Activated CD4-positive, alpha-beta memory T cell treated with anti-CD3 and anti-CD28 coated beads, Interleukin-2, amount 10 ng/mL, durations not matched to agents 7 days and 5 days (primary cell): ENCODE measurements at regions not wholly inside any gene's neighbourhood (a gene's known extent, or its start where the extent isn't known, plus 50 kb on each side); places are given as distances from the start of the nearest gene placed in this dataset.

Experiments
- CTCF ChIA-PET: fragments of 350-600 bp; sonication (Branson Sonifier 250); formaldehyde crosslinking; loops from one replicate; lab custom pipeline; 2021; ENCODE audit warnings: antibody characterized with exemption, inconsistent platforms; lab: Charles Lee
- POLR2A ChIA-PET: fragments of 350-600 bp; sonication (Branson Sonifier 250); formaldehyde crosslinking; loops from one replicate; lab custom pipeline; 2021; ENCODE audit warnings: antibody characterized with exemption; lab: Charles Lee
- DNase-seq: peaks from one replicate; pipeline ENCODE4 v3.0.0-alpha.2; 2020
- H3K27ac Mint-ChIP-seq: one replicate; pipeline ENCODE4 v1.8.0; 2021; ENCODE audit warnings: mild to moderate bottlenecking, mixed read lengths
- H3K27me3 Mint-ChIP-seq: one replicate; pipeline ENCODE4 v1.8.0; 2021; ENCODE audit warnings: mixed read lengths
- H3K36me3 Mint-ChIP-seq: one replicate; pipeline ENCODE4 v1.8.0; 2021; ENCODE audit warnings: low read depth, mixed read lengths
- H3K4me1 Mint-ChIP-seq: one replicate; pipeline ENCODE4 v1.8.0; 2021; ENCODE audit warnings: mixed read lengths
- H3K4me3 Mint-ChIP-seq: one replicate; pipeline ENCODE4 v1.8.0; 2021; ENCODE audit warnings: mild to moderate bottlenecking, mixed read lengths
- H3K9me3 Mint-ChIP-seq: one replicate; pipeline ENCODE4 v1.8.0; 2021; ENCODE audit warnings: mixed read lengths

DNA sequence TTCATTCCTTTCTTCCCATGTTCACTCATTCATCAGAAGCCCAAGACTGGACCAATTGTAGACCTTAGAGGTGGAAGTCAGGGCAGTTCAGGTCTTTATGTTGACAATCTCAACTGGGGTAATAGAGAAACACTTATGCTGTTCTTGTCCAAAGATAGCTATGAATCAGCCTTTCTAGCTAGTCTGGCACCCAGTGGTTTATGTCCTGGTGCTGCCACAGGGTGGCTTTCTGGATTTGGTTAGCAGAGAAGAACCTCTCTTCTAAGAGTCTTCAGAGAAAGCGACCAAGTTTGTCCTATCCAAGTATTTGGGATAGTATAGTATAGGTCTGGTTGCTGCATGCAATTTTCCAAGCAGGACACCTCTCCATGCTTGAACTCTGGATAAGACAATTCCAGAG, 83.3 kb downstream of the NOG start:
- Mint-ChIP-seq H3K36me3 (no peaks in the 10 kb centered on the region), H3K9me3 (no peaks in the 10 kb centered on the region), H3K27me3 (peaks cover 34% of the 10 kb centered on the region), H3K4me3 (no peak overlapping the region), H3K27ac (no peak overlapping the region), H3K4me1 (peaks cover 2% of the 10 kb centered on the region)
- no peak for DNase-seq
- CTCF ChIA-PET = interaction anchor here (2.7 to 2.9 kb wide), 2 partner anchors 39 to 104 kb away, joined by 11 to 19 read pairs; no protein-coding TSS in a partner anchor
- POLR2A ChIA-PET = no interaction called here

DNA sequence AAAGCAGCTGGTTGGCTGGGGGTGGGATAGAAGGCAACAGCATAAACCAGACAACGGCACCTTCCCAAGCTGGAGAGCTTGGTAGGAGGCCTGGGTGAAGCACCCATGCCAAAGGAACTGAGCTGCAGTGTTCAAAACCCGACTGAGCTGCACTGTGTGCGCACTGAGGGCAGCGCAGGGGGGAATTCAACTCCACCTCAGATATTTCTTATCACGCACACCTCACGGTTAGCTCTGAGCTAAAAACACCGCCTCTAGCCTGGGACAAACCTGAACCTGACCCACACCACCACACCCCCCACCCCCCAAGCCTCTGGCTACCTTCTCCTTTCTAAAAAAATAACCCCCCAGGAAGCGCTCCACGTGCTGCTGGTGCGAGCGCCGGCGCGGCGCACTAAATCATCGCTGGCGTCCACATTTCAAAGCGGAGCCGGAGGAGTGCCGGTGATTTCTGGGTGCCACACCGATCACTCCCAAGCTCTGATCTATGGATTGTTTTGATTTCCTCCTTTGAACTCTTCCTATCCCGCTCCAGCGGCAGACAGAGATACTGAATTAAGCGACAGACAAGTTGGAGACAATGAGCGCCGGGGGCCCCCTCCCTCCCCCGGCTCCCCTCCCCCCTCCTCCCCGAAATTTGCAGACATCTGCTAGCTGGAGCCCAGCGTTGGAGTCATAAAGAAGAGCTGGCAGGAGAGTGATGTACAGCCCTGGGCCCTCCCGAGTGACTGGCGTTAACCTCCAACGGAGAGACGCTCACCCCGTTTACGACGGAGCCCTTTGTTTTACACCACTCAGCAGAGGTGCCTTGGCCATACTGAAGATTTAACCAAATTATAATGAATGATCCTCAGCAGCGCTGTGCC, 85.0 kb downstream of the NOG start:
- no peak overlapping the region for H3K27ac Mint-ChIP-seq
- H3K27me3 Mint-ChIP-seq = peaks cover 23% of the 10 kb centered on the region
- H3K4me3 Mint-ChIP-seq = no peak overlapping the region
- POLR2A ChIA-PET = no interaction called here
- H3K4me1 Mint-ChIP-seq = peaks cover 6% of the 10 kb centered on the region
- DNase-seq = no peak
- no peaks in the 10 kb centered on the region for H3K9me3 Mint-ChIP-seq
- no peaks in the 10 kb centered on the region for H3K36me3 Mint-ChIP-seq
- CTCF ChIA-PET = interaction anchor here (0.7 to 2.9 kb wide), 5 partner anchors 37 to 102 kb away, joined by 3 to 19 read pairs (median 5); partner anchors contain the start of gene NOG

DNA sequence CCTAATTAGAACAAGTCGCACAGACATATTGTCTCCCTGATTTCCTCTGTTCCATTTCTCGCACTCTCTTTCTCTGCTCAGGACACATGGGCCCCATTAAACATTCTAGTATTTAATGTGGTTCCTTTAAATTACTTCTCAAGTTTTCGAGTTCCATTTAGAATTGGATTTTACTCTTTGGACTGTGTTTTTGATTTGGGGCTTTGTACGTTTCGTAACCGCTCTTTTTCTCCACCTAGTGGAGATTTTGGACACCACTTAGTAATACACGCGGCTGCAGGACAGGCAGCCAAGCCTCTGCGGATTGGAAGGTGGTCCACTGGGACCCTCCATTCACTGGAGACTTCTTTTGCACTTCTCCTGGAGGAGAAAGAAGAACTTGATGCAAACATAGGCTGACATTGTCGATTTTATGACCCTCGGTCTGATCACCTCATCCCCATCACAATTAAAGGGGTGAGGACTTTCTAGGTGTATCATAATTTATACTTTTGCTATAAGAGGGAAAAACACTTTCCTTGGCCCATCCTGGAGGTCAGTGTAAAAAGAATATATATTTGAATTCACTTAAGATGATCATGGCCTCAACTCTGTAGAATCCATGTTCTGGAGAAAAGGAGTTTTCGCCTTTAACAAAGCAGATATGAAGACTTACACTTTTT, 85.7 kb downstream of the NOG start:
- H3K4me1 Mint-ChIP-seq = peaks cover 7% of the 10 kb centered on the region
- H3K9me3 Mint-ChIP-seq = no peaks in the 10 kb centered on the region
- DNase-seq = no peak
- H3K27ac Mint-ChIP-seq = no peak overlapping the region
- POLR2A ChIA-PET = no interaction called here
- H3K4me3 Mint-ChIP-seq = no peak overlapping the region
- H3K36me3 Mint-ChIP-seq = no peaks in the 10 kb centered on the region
- H3K27me3 Mint-ChIP-seq = peaks cover 26% of the 10 kb centered on the region
- CTCF ChIA-PET = interaction anchor here (1.3 to 2.9 kb wide), 4 partner anchors 36 to 103 kb away, joined by 3 to 19 read pairs (median 8); no protein-coding TSS in a partner anchor

DNA sequence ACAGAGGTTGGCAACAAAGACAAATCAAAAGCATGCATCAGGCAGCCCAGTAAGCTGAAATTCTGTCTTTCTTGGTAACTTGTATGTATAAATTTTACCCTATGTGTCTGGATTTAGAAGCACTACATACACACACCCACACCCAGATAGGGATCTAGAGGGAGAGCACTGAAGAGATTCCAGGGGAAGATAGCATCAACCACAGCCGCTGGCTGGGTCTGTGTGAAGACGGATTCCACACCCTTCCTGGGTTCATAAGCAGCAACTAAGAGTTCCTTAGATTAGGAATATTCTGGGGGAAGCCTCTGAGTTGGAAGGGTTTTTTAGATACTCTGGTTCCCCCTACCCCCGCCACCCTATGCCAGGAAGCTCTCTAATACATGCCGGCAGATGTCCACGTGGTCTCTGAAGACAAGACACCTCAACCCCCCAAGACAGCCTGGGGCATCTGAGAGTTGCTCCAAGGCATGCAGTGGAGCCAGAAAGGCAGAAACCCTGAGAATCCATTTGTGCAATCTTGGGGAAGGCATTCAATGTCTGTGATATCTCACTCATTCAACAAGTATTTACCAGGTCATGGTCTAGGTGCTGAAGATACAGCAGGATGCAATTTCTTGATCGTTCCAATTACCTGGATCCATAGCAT, 86.4 kb downstream of the NOG start:
- DNase-seq = no peak
- Mint-ChIP-seq H3K4me3 (no peak overlapping the region), H3K27ac (no peak overlapping the region), H3K4me1 (peaks cover 7% of the 10 kb centered on the region), H3K36me3 (no peaks in the 10 kb centered on the region), H3K27me3 (peaks cover 21% of the 10 kb centered on the region), H3K9me3 (no peaks in the 10 kb centered on the region)
- ChIA-PET POLR2A (no interaction called here), CTCF (interaction anchor here (1.3 to 4.0 kb wide), 3 partner anchors 36 to 103 kb away, joined by 3 to 20 read pairs (median 4); no protein-coding TSS in a partner anchor)

DNA sequence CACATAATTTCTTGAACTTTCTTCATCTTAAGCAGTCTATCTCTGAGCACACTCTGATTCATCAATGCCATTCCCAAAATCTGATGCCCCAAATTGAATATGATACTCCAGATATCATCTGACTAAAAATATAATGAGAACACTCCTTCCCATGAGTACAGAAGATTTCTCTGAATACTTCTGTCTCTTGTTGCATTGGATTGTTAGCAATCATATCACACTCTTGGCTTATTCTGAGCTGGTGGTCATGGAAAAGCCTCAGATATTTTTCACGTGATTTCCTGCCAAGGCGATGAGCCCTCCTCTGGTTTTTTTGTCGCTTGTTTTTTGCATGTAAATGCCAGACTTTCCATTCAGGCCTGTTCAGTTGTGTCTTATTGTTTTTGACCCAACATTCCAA, 87.2 kb downstream of the NOG start:
- H3K4me3 Mint-ChIP-seq = no peak overlapping the region
- no peak overlapping the region for H3K27ac Mint-ChIP-seq
- POLR2A ChIA-PET = no interaction called here
- H3K9me3 Mint-ChIP-seq = no peaks in the 10 kb centered on the region
- H3K4me1 Mint-ChIP-seq = peaks cover 7% of the 10 kb centered on the region
- H3K36me3 Mint-ChIP-seq = no peaks in the 10 kb centered on the region
- CTCF ChIA-PET = interaction anchor here (1.3 to 4.0 kb wide), 3 partner anchors 35 to 102 kb away, joined by 3 to 20 read pairs (median 4); no protein-coding TSS in a partner anchor
- no peak for DNase-seq
- H3K27me3 Mint-ChIP-seq = peaks cover 22% of the 10 kb centered on the region

DNA sequence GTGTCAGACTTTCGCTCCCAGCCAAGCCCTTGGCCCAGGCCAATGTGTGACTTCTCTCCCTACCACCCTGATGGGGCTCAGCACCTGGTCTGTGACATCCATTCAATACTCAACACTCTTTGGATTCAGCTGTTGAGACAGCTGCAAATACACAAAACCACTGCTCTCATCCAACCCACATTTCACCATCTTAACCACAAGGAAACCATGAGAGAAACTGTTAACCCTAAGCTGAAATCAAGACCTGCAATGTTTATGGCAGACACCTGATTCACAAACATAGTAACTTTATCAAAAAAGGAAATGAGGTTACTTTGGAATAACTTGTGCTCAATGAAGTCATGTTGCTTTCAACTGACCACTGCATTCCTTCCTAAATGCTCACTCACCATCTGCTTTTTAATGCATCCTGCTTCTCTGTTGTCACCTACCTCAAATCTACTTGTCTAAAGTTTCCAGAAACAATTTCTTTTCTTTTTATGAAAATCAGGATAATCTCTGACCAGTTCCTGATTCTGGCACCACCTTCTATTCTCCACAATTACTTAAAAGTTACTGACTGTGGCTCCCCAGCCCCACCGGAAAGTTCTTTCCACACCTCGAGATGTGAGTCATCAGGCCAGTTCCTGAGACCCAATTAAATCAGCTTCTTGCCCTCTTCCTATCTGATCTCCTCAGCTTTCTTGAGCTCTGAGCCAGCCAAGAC, 88.2 kb downstream of the NOG start:
- no peak overlapping the region for H3K4me3 Mint-ChIP-seq
- CTCF ChIA-PET = interaction anchor here (1.1 to 4.0 kb wide), 3 partner anchors 34 to 105 kb away, joined by 3 to 20 read pairs (median 8); no protein-coding TSS in a partner anchor
- peaks cover 5% of the 10 kb centered on the region for H3K4me1 Mint-ChIP-seq
- peak; percentile 43 for DNase-seq
- no peaks in the 10 kb centered on the region for H3K9me3 Mint-ChIP-seq
- H3K27me3 Mint-ChIP-seq = peaks cover 30% of the 10 kb centered on the region
- POLR2A ChIA-PET = interaction anchor here (1.1 to 1.5 kb wide), 2 partner anchors 34 to 98 kb away, joined by 3 read pairs; no protein-coding TSS in a partner anchor
- H3K27ac Mint-ChIP-seq = no peak overlapping the region
- H3K36me3 Mint-ChIP-seq = no peaks in the 10 kb centered on the region

DNA sequence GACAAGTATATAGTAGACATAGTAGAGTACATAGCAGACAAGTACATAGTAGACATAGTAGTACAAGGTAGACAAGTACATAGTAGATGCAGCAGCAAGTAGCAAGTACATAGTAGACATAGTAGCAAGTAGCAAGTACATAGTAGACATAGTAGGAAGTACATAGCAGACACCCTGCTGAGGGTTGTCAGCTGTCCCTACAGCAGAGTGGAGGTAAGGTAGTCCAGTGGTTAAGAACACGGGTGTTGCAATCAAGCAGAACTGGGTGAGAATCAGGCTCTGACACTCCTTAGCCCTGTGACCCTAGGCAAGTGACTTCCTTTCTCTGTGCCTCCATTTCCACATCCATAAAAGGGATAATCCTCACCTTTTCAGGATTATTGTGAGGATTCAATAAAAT, 94.7 kb downstream of the NOG start:
- no peaks in the 10 kb centered on the region for H3K9me3 Mint-ChIP-seq
- H3K27ac Mint-ChIP-seq = no peak overlapping the region
- DNase-seq = no peak
- H3K36me3 Mint-ChIP-seq = no peaks in the 10 kb centered on the region
- H3K4me3 Mint-ChIP-seq = no peak overlapping the region
- CTCF ChIA-PET = no interaction called here
- H3K4me1 Mint-ChIP-seq = peaks cover 3% of the 10 kb centered on the region
- peaks cover 59% of the 10 kb centered on the region for H3K27me3 Mint-ChIP-seq
- POLR2A ChIA-PET = no interaction called here

DNA sequence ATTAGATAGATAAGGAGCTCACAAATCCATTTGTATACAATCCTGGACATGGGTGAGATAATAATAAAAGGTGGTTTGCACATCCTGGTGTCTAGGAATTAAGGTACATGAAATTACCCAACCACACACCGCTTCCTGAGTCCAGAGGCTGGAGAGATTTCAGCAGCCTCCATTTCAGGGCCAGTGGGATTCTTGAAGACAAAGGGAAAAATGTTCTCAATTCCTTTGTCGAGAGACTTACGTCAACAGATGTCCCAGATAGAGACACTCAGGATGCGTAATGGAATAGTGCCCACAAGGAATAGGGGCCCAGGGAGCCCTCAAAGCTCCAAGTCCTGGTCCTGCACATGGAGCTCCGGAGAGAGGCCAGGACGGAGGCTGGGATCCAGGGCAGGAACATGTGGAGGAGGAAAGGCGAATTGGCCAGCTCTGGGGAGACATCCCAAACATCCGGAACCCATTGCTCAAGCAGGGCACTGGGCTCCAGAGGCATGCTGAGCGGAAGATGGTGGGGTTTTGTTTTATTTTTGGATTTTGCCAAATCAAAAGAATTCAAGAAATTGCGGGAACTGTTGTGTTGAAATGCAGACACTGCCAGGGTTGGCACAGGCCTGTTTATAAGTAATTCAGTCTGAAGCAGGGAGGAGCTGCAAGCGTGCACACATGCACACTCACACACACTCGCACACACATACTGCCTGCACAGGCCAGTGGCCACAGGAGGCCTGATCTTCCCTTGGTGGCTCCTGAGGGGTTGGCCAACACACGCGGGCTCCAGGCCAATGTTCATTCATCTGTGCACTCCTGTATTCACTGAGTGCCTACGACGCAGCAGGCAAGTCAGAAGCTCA, 97.2 kb downstream of the NOG start:
- Mint-ChIP-seq H3K4me3 (no peak overlapping the region), H3K4me1 (no peaks in the 10 kb centered on the region), H3K27me3 (peaks cover 48% of the 10 kb centered on the region), H3K36me3 (no peaks in the 10 kb centered on the region), H3K27ac (no peak overlapping the region), H3K9me3 (no peaks in the 10 kb centered on the region)
- ChIA-PET POLR2A (no interaction called here), CTCF (interaction anchor here (1.3 kb wide), 1 partner anchor 25 kb away, joined by 4 read pairs; no protein-coding TSS in a partner anchor)
- DNase-seq = no peak

DNA sequence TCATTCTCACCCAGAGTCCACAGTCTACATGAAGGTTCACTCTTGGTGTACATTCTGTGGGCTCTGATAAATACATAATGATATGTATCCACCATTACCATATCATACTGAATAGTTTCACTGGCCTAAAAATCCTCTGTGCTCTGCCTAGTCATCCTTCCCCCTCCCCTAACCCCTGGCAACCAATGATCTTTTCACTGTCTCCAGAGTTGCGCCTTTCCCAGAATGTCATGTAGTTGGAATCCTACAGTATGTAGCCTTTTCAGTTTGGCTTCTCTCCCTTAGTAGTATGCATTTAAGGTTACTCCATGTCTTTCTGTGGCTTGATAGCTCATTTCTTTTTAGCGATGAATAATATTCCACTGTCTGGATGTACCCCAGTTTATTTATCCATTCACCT, 101.3 kb downstream of the NOG start:
- Mint-ChIP-seq H3K27ac (no peak overlapping the region), H3K27me3 (peaks cover 31% of the 10 kb centered on the region), H3K36me3 (no peaks in the 10 kb centered on the region), H3K4me1 (no peaks in the 10 kb centered on the region), H3K4me3 (no peak overlapping the region), H3K9me3 (no peaks in the 10 kb centered on the region)
- DNase-seq = no peak
- ChIA-PET POLR2A (no interaction called here), CTCF (interaction anchor here (3.3 kb wide), 1 partner anchor 21 kb away, joined by 11 read pairs; no protein-coding TSS in a partner anchor)

DNA sequence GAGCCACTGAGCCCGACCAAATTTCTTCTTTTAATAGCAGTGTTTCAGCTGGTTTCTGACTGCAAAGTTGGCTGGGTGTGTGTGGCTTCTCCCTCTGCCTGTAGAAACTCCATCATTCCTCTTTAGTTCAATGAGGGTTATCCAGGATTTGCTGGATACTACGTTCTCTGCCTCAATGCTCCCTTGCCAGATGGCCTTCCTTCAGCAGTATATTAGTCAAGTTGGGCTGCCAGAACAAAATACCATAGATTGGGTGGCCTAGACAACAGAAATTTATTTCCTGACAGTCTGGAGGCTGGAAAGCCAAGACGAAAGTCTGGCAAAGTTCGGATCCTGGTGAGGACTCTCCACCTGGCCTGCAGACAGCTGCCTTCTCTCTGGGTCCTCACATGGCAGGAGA, 103.7 kb downstream of the NOG start:
- Mint-ChIP-seq H3K27ac (no peak overlapping the region), H3K4me3 (no peak overlapping the region), H3K36me3 (no peaks in the 10 kb centered on the region), H3K9me3 (no peaks in the 10 kb centered on the region), H3K27me3 (peaks cover 22% of the 10 kb centered on the region), H3K4me1 (no peaks in the 10 kb centered on the region)
- no peak for DNase-seq
- CTCF ChIA-PET = interaction anchor here (1.2 kb wide), 1 partner anchor 19 kb away, joined by 4 read pairs; no protein-coding TSS in a partner anchor
- POLR2A ChIA-PET = no interaction called here

DNA sequence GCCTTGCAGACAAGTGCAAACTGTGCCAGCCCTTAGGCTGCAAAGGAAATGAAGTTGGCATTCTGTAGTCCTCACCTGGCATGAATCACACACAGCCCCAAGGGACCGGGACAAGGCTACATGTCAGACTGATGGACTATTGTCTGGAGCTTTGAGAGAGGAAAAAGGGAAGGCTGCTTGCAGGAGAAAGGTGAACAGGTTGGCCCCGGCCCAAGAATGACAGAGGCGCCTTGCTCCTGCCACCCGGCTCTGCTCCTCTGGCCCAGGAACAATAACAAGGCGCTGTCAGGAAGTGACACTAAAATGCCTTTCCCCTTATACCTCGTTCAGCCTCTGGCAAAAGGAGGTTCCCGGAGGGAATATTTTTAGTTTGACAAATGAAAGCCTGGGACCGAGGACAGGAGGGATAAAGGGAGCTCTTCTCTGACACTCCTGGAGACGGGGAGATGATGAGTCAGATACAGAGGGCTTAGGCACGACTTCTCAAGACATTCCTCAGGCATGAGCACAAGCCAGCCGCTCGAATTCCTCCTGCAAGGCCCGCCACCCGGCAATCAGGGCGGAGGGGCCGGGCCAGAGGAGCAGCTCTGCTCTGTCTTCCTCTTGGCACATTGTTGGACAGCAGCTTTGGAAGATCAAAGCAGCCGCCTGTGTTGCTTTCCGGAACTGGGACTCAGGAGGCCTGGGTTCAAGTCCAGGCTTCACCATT, 105.8 kb downstream of the NOG start:
- H3K36me3 Mint-ChIP-seq = no peaks in the 10 kb centered on the region
- no peaks in the 10 kb centered on the region for H3K4me1 Mint-ChIP-seq

More for the DNA sequence above, 105.8 kb downstream of the NOG start:
- POLR2A ChIA-PET = no interaction called here
- no peak for DNase-seq
- H3K4me3 Mint-ChIP-seq = no peak overlapping the region
- H3K27me3 Mint-ChIP-seq = peaks cover 20% of the 10 kb centered on the region
- no peaks in the 10 kb centered on the region for H3K9me3 Mint-ChIP-seq
- CTCF ChIA-PET = interaction anchor here (1.2 to 2.2 kb wide), 2 partner anchors 12 to 17 kb away, joined by 3 to 8 read pairs; no protein-coding TSS in a partner anchor
- H3K27ac Mint-ChIP-seq = no peak overlapping the region
